H1 (cell line): ENCODE measurements at regions not wholly inside any gene's neighbourhood (a gene's known extent, or its start where the extent isn't known, plus 50 kb on each side); places are given as distances from the start of the nearest gene placed in this dataset.

Source experiments
- CEBPB ChIP-seq: IDR thresholded peaks from 2 replicates; pipeline ENCODE4 v1.6.1; 2012; ENCODE audit warnings: low read depth, low read length
- CHD1 ChIP-seq: IDR thresholded peaks from 2 replicates; pipeline ENCODE4 v1.6.1; 2012; ENCODE audit warnings: low read depth, low read length, improper control_type of control experiment
- CTCF ChIP-seq, 3 experiments: IDR thresholded peaks; 1 replicate in 2 of 3; 2 replicates in 1 of 3; pipeline versions ENCODE4 v1.5.1 to v1.6.1; 2011; ENCODE audit warnings: low read length in 3 of 3, mild to moderate bottlenecking in 3 of 3, inconsistent platforms in 2 of 3, low read depth in 1 of 3, moderate library complexity in 1 of 3; ENCODE audit not compliant: insufficient read depth in 1 of 3; ENCODE audit errors: control extremely low read depth in 1 of 3
- KDM1A ChIP-seq: fragments of 200-600, 300-600 bp; sonication (generic); IDR thresholded peaks from 2 replicates; pipeline ENCODE4 v1.7.1; 2016; ENCODE audit warnings: mild to moderate bottlenecking, low read length, borderline replicate concordance
- MAX ChIP-seq: IDR thresholded peaks from 2 replicates; pipeline ENCODE4 v1.6.1; 2012; ENCODE audit warnings: inconsistent platforms
- POLR2A ChIP-seq, 2 experiments: IDR thresholded peaks; 1 replicate in 1 of 2; 2 replicates in 1 of 2; pipeline ENCODE4 v1.6.1; 2011; ENCODE audit warnings: low read depth in 2 of 2, low read length in 2 of 2, mild to moderate bottlenecking in 2 of 2; ENCODE audit errors: control extremely low read depth in 1 of 2
- POLR2AphosphoS5 ChIP-seq: IDR thresholded peaks from 2 replicates; pipeline ENCODE4 v1.6.1; 2011; ENCODE audit warnings: low read depth, low read length
- RFX5 ChIP-seq: IDR thresholded peaks from 2 replicates; pipeline ENCODE4 v1.6.1; 2011; ENCODE audit warnings: low read depth, low read length, improper control_type of control experiment, borderline replicate concordance
- SAP30 ChIP-seq: fragments of 300-600 bp; sonication (generic); IDR thresholded peaks from 2 replicates; pipeline ENCODE4 v1.7.1; 2012; ENCODE audit warnings: low read length, moderate library complexity, mild to moderate bottlenecking, inconsistent platforms; ENCODE audit not compliant: insufficient read depth, insufficient replicate concordance
- SP1 ChIP-seq: IDR thresholded peaks from 2 replicates; pipeline ENCODE4 v1.6.1; 2011; ENCODE audit warnings: low read depth, low read length
- TEAD4 ChIP-seq: IDR thresholded peaks from 2 replicates; pipeline ENCODE4 v1.6.1; 2012; ENCODE audit warnings: low read depth, low read length, inconsistent platforms, mixed read lengths
- YY1 ChIP-seq: IDR thresholded peaks from 2 replicates; pipeline ENCODE4 v1.6.1; 2011; ENCODE audit warnings: low read depth, mild to moderate bottlenecking, low read length
- ZNF274 ChIP-seq: IDR thresholded peaks from 2 replicates; pipeline ENCODE4 v1.7.0; 2012; ENCODE audit warnings: low read length, borderline replicate concordance; ENCODE audit errors: extremely low read depth

- TF ChIP-seq CTCF (IDR thresholded peaks at IDR 0.05; ENCODE audit: control extremely low read depth in 1 of 3, insufficient read depth in 1 of 3, low read depth in 1 of 3, low read length in 3 of 3) (no peak), CHD1 (no peak), POLR2A (IDR thresholded peaks at IDR 0.05; ENCODE audit: control extremely low read depth in 1 of 2, low read depth in 2 of 2, low read length in 2 of 2) (no peak), RFX5 (no peak), KDM1A (no peak), CEBPB (no peak), SAP30 (no peak), MAX (no peak), TEAD4 (no peak), SP1 (no peak), ZNF274 (no peak), YY1 (no peak), POLR2AphosphoS5 (no peak)
These were observed 439.4 kb downstream of the RAP2B start for GRCh38 chr3:153601374-153601853.
